Heart left ventricle (tissue), 16 donors: ENCODE measurements at regions not wholly inside any gene's neighbourhood (a gene's known extent, or its start where the extent isn't known, plus 50 kb on each side); places are given as distances from the start of the nearest gene placed in this dataset.

ENCODE experiments used
- ATAC-seq, 4 donors: fragments of 200-7000 bp; cut with Tn5 transposase; one replicate each; pipeline ENCODE4 v1.9.1; 2020 to 2022; ENCODE audit warnings: moderate library complexity in 4 of 4, mild to moderate bottlenecking in 3 of 4, moderate number of reproducible peaks in 1 of 4
- DNase-seq, 5 donors: peaks; one replicate each; pipeline ENCODE4 v3.0.0-alpha.2; 2020
- H3K27ac ChIP-seq, 12 donors: fragments of 200-600 bp; sonication (generic) in 4 of 12; one replicate each; pipeline versions ENCODE4 v1.5.0 to v1.8.0; 2016 to 2022; ENCODE audit warnings: mild to moderate bottlenecking in 2 of 12
- H3K27me3 ChIP-seq, 9 donors: fragments of 200-600 bp; sonication (generic) in 2 of 9; one replicate each; pipeline versions ENCODE4 v1.5.1 to v1.8.0; 2016 to 2022; ENCODE audit warnings: mild to moderate bottlenecking in 3 of 9
- H3K36me3 ChIP-seq, 9 donors: fragments of 200-600 bp; sonication (generic) in 2 of 9; one replicate each; pipeline versions ENCODE4 v1.5.0 to v1.8.0; 2018 to 2022; ENCODE audit warnings: mild to moderate bottlenecking in 2 of 9
- H3K4me1 ChIP-seq, 12 donors: fragments of 200-600 bp; sonication (generic) in 4 of 12; one replicate each; pipeline versions ENCODE4 v1.5.0 to v1.8.0; 2016 to 2022; ENCODE audit warnings: mild to moderate bottlenecking in 3 of 12
- H3K4me3 ChIP-seq, 12 donors: fragments of 200-600 bp; sonication (generic) in 4 of 12; one replicate each; pipeline versions ENCODE4 v1.5.0 to v1.8.0; 2017 to 2022; ENCODE audit warnings: mild to moderate bottlenecking in 9 of 12, moderate library complexity in 4 of 12
- H3K9me3 ChIP-seq, 12 donors: fragments of 200-600 bp; sonication (generic) in 4 of 12; one replicate each; pipeline versions ENCODE4 v1.5.0 to v1.8.0; 2016 to 2022; ENCODE audit warnings: mild to moderate bottlenecking in 1 of 12
- POLR2A ChIP-seq, 2 donors: fragments of 450-650 bp; IDR thresholded peaks; one replicate each; pipeline ENCODE4 v1.6.1; 2017; ENCODE audit warnings: antibody characterized with exemption in 2 of 2, mild to moderate bottlenecking in 2 of 2, moderate library complexity in 2 of 2
- WGBS, 4 donors: extraction: QIAGEN DNeasy Blood & Tissue Kit in 2 of 4; methylation state at CpG; one replicate each; pipeline versions ENCODE4 v1.1.5 to v1.1.7; 2013 to 2018; 5-methylcytosine and 5-hydroxymethylcytosine counted together
- intact Hi-C, 10 donors: fragments of 100-400 bp; cut with DNase I; formaldehyde crosslinking; loops; one replicate each; pipeline versions ENCODE4 v1.11.1 to v1.14.2; 2022
- TF ChIP-seq, protein P1 (sequence below), 12 donors: fragments of 200-600 bp; sonication (generic) in 4 of 12; IDR thresholded peaks; one replicate each; pipeline versions ENCODE4 v1.5.0 to v1.8.0; 2018 to 2022; ENCODE audit warnings: antibody characterized with exemption in 12 of 12, mild to moderate bottlenecking in 5 of 12
- donor health status: ischemic (EF 13 %, LVEDD 7.1; RV severe dilation, severe dysfunction).
- donor health status: healthy with polysubstance abuse.
- donor health status: DM: no; HTN: yes; CAD: no.
- donor health status: DM: no; HTN: no; CAD: no.
- donor health status: ischemic (EF 25% LVEDD 6.9; RV normal size, moderate dysfunction).
- donor health status: ischemic (EF 25% LVEDD 5.7; RV mildly dilated, moderate dysfunction).
- donor health status: healthy.
- donor health status: DM: yes; HTN: yes; CAD: no.
- donor health status: ischemic (EF 35%, LVEDD 5.7; RV mildly dilated, moderate dysfunction).
- donor health status: nonischemic (EF 11% LVEDD 7.7; RV severe dilation, severe dysfunction).
- donor health status: DM: yes; HTN: yes; CAD: no.
- donor health status: PGD.
- donor health status: ischemic (EF 29% LVEDD 5.4; RV normal size, mild dysfunction).
- donor health status: nonischemic (EF 23%, LVEDD 6.1; RV moderate dilation, normal function).

DNA sequence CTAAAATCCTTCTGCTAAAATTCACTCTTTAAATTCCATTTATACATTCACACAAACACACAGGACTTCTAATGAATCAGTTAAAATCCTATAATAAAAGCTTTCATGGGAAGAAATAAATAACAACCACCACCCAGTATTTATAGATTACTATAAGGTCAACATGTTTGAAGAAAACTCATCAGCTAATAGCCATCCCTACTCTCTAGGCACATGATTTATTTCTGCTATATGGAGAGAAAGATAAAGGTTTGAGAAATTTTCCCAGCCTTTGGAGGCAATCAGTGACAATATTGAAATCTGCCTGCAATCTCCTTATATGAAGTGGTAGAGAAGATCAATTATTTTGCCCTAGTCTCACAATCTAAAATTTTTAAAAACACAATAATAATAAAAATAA is 1038.9 kb upstream of the DIAPH2 start:
- intact Hi-C loops, result no loop called here
- H3K9me3 ChIP-seq, result no peaks in the 10 kb centered on the region
- TF ChIP-seq POLR2A (IDR thresholded peaks at IDR 0.05), result no peak
- TF ChIP-seq, protein P1, sequence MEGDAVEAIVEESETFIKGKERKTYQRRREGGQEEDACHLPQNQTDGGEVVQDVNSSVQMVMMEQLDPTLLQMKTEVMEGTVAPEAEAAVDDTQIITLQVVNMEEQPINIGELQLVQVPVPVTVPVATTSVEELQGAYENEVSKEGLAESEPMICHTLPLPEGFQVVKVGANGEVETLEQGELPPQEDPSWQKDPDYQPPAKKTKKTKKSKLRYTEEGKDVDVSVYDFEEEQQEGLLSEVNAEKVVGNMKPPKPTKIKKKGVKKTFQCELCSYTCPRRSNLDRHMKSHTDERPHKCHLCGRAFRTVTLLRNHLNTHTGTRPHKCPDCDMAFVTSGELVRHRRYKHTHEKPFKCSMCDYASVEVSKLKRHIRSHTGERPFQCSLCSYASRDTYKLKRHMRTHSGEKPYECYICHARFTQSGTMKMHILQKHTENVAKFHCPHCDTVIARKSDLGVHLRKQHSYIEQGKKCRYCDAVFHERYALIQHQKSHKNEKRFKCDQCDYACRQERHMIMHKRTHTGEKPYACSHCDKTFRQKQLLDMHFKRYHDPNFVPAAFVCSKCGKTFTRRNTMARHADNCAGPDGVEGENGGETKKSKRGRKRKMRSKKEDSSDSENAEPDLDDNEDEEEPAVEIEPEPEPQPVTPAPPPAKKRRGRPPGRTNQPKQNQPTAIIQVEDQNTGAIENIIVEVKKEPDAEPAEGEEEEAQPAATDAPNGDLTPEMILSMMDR (IDR thresholded peaks at IDR 0.05), result no peak

DNA sequence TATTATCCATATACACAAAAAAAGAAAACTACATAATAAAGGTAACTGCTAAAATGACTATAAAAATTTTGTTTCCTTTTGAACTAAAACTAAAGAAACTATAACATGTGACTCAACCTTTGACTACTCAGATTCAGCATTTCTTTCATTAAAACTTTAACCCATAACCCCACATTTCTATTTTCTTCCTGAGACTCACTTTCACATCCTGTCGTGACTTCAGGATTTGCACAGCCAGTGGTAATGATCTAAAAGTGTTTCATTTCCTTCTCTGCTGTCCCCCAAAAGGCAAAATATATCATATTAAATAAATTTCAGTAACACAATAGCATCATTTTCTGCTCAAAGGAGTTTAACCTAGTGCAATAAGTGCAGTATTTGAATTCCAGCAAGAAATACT is 1022.4 kb upstream of the DIAPH2 start:
- Histone ChIP-seq H3K27ac (no peak overlapping the region), H3K9me3 (no peaks in the 10 kb centered on the region), H3K4me3 (no peak overlapping the region), H3K4me1 (no peaks in the 10 kb centered on the region), H3K27me3 (no peaks in the 10 kb centered on the region), H3K36me3 (no peaks in the 10 kb centered on the region)
- no peak for DNase-seq
- WGBS, 4 donors, result 35 to 54% (median 47%) methylated on average over 1 of the region's 1 CpG
- no peak for ATAC-seq
- no peak for TF ChIP-seq POLR2A (IDR thresholded peaks at IDR 0.05)
- intact Hi-C loops, result no loop called here

More for the DNA sequence above, 1038.9 kb upstream of the DIAPH2 start:
- H3K27me3 ChIP-seq, result peaks cover 0 to 6% (median 0%) of the 10 kb centered on the region in 9 donors
- no peak overlapping the region for H3K27ac ChIP-seq
- no peaks in the 10 kb centered on the region for H3K4me1 ChIP-seq
- ATAC-seq, result no peak
- no peaks in the 10 kb centered on the region for H3K36me3 ChIP-seq
- no peak for DNase-seq
- H3K4me3 ChIP-seq, result no peak overlapping the region

DNA sequence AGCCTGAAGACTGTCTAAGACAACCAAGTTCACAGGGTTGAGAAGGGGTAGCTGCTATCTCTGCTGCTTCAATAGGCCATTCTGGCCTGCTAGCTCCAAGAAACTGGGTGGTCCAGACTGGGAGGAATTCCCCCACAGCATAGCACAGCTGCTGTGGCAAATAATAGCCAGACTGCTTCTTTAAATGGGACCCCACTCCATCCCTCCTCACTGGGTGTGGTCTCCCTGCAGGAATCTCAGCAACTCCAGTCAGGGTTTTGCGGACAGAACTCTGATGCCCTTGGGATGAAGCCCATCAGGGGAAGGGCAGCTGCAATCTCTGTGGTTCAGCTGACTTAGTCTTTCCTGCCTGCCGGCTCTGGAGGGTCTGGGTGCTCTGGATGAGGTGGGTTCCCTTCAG is 1018.6 kb upstream of the DIAPH2 start:
- H3K36me3 ChIP-seq, result no peaks in the 10 kb centered on the region
- ATAC-seq, result no peak
- no peak for TF ChIP-seq POLR2A (IDR thresholded peaks at IDR 0.05)
- TF ChIP-seq, protein P1 (IDR thresholded peaks at IDR 0.05), result no peak
- 64 to 80% (median 74%) methylated on average over 2 of the region's 2 CpGs for WGBS, 4 donors
- no peak for DNase-seq
- intact Hi-C loops, result no loop called here
- no peak overlapping the region for H3K27ac ChIP-seq
- H3K9me3 ChIP-seq, result peaks cover 0 to 8% (median 0%) of the 10 kb centered on the region in 12 donors
- H3K27me3 ChIP-seq, result no peaks in the 10 kb centered on the region
- H3K4me1 ChIP-seq, result no peaks in the 10 kb centered on the region
- H3K4me3 ChIP-seq, result no peak overlapping the region

DNA sequence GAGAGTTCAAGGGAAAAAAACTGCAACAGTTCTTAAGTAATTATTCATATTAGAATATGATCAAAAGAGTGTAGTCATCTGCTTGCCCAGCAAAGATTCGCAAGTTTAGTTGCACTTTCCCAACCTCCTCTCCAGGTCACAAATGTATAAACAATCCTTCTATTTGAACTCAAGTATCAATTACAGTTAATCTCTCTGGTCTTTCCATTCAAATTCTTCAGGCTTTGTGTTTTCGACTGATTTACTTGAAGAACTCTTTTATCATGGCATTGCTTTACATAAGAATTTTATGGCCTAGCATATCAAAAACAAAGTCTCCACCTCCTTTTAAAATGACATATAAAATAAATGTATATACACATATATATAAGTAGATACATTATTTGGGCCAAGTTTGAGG is 1009.6 kb upstream of the DIAPH2 start:
- H3K4me3 ChIP-seq, result no peak overlapping the region
- ATAC-seq (no peak), DNase-seq (no peak)
- H3K27ac ChIP-seq, result no peak overlapping the region
- H3K27me3 ChIP-seq, result no peaks in the 10 kb centered on the region
- no peaks in the 10 kb centered on the region for H3K9me3 ChIP-seq
- no peaks in the 10 kb centered on the region for H3K36me3 ChIP-seq
- 73 to 92% (median 79%) methylated on average over 2 of the region's 2 CpGs for WGBS, 4 donors
- intact Hi-C loops, result no loop called here
- no peak for TF ChIP-seq POLR2A (IDR thresholded peaks at IDR 0.05)
- TF ChIP-seq, protein P1 (IDR thresholded peaks at IDR 0.05), result no peak
- H3K4me1 ChIP-seq, result no peaks in the 10 kb centered on the region

DNA sequence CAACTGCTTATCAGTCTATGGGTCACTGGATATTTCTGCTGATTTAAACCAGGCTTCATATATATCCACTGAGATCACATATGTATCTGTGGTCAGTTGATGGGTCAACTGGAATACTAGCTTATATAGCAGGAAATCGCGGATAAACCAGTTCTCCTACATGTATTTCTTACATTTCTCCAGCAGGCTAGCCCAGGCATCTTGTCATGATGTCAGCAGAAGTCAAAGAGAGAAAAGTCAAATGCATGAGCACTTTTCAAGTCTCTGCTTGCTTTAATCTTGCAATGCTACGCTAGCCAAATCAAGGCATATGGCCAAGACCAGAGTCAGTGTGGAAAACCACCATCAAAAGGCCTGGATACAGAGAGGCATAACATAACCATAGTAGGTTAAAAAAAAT is 1008.8 kb upstream of the DIAPH2 start:
- 65 to 80% (median 75%) methylated on average over 3 of the region's 3 CpGs for WGBS, 4 donors
- TF ChIP-seq, protein P1 (IDR thresholded peaks at IDR 0.05), result no peak
- TF ChIP-seq POLR2A (IDR thresholded peaks at IDR 0.05), result no peak
- intact Hi-C loops, result no loop called here

More for the DNA sequence above, 1008.8 kb upstream of the DIAPH2 start:
- Histone ChIP-seq H3K36me3 (no peaks in the 10 kb centered on the region), H3K9me3 (no peaks in the 10 kb centered on the region), H3K4me3 (no peak overlapping the region), H3K27me3 (no peaks in the 10 kb centered on the region), H3K4me1 (no peaks in the 10 kb centered on the region), H3K27ac (no peak overlapping the region)
- no peak for DNase-seq
- ATAC-seq, result no peak
